Endodermal cell (in vitro differentiated cells): ENCODE measurements at regions not wholly inside any gene's neighbourhood (a gene's known extent, or its start where the extent isn't known, plus 50 kb on each side); places are given as distances from the start of the nearest gene placed in this dataset.

Experiments used
- DNase-seq: peaks from one replicate; pipeline ENCODE4 v3.0.0-alpha.2; 2017
- H3K27ac ChIP-seq: 2 replicates; pipeline ENCODE4 v1.5.1; 2013; ENCODE audit warnings: mild to moderate bottlenecking, low read depth, low read length, moderate library complexity
- H3K27me3 ChIP-seq: 2 replicates; pipeline ENCODE4 v1.6.1; 2013; ENCODE audit warnings: mild to moderate bottlenecking, low read length, moderate library complexity; ENCODE audit not compliant: insufficient read depth, control insufficient read depth, poor library complexity, severe bottlenecking
- H3K36me3 ChIP-seq: 2 replicates; pipeline ENCODE4 v1.7.0; 2013; ENCODE audit warnings: mild to moderate bottlenecking, low read length, moderate library complexity; ENCODE audit not compliant: control insufficient read depth, insufficient read depth
- H3K4me1 ChIP-seq: one replicate; pipeline ENCODE4 v1.7.0; 2013; ENCODE audit warnings: low read length; ENCODE audit not compliant: control insufficient read depth, insufficient read depth
- H3K4me3 ChIP-seq: 2 replicates; pipeline ENCODE4 v1.5.1; 2013; ENCODE audit warnings: mild to moderate bottlenecking, low read length, moderate library complexity
- H3K9ac ChIP-seq: 2 replicates; pipeline ENCODE4 v1.6.1; 2013; ENCODE audit warnings: mild to moderate bottlenecking, low read length, moderate library complexity; ENCODE audit not compliant: poor library complexity, severe bottlenecking; ENCODE audit errors: extremely low read depth
- H3K9me3 ChIP-seq: 2 replicates; pipeline ENCODE4 v1.6.1; 2013; ENCODE audit warnings: mild to moderate bottlenecking, low read length, moderate library complexity; ENCODE audit not compliant: control insufficient read depth
- H3K27ac Mint-ChIP-seq: 2 replicates; pipeline ENCODE4 v1.8.0; 2020; ENCODE audit warnings: mixed read lengths
- H3K27me3 Mint-ChIP-seq: 2 replicates; pipeline ENCODE4 v1.8.0; 2021; ENCODE audit warnings: mild to moderate bottlenecking, mixed read lengths; ENCODE audit not compliant: insufficient read depth
- H3K36me3 Mint-ChIP-seq: 2 replicates; pipeline ENCODE4 v1.8.0; 2020; ENCODE audit warnings: low read depth, mixed read lengths
- H3K4me1 Mint-ChIP-seq: 2 replicates; pipeline ENCODE4 v1.8.0; 2020; ENCODE audit warnings: mixed read lengths
- H3K4me3 Mint-ChIP-seq: 2 replicates; pipeline ENCODE4 v1.8.0; 2020; ENCODE audit warnings: mild to moderate bottlenecking, moderate library complexity, mixed read lengths
- H3K9me3 Mint-ChIP-seq: 2 replicates; pipeline ENCODE4 v1.8.0; 2020; ENCODE audit warnings: mild to moderate bottlenecking, mixed read lengths
- CTCF ChIP-seq: fragments of 200-600 bp; sonication (generic); conservative IDR thresholded peaks from 2 replicates; pipeline ENCODE4 v1.5.0; 2021; ENCODE audit warnings: antibody characterized with exemption, mild to moderate bottlenecking
- WGBS, 2 experiments: methylation state at CpG; one replicate each; pipeline versions ENCODE4 v1.1.5 to v1.1.7; 2013; ENCODE audit warnings: missing lambda C conversion rate in 2 of 2, mixed read lengths in 1 of 2; ENCODE audit not compliant: insufficient coverage in 1 of 2, insufficient read length in 1 of 2; 5-methylcytosine and 5-hydroxymethylcytosine counted together

GRCh38 chr16:54595621-54596020, 309.0 kb upstream of the IRX3 start:
- no peak overlapping the region for H3K27ac ChIP-seq
- TF ChIP-seq CTCF: no peak
- H3K27me3 Mint-ChIP-seq: peaks cover 72% of the 10 kb centered on the region
- no peak overlapping the region for H3K4me3 Mint-ChIP-seq
- H3K27ac Mint-ChIP-seq: no peak overlapping the region
- H3K4me1 Mint-ChIP-seq: peaks cover 32% of the 10 kb centered on the region
- peaks cover 36% of the 10 kb centered on the region for H3K27me3 ChIP-seq
- H3K36me3 Mint-ChIP-seq: no peaks in the 10 kb centered on the region
- peaks cover 7% of the 10 kb centered on the region for H3K9me3 ChIP-seq
- no peaks in the 10 kb centered on the region for H3K36me3 ChIP-seq
- no peak for DNase-seq
- H3K4me3 ChIP-seq: no peak overlapping the region
- H3K9me3 Mint-ChIP-seq: peaks cover 4% of the 10 kb centered on the region
- H3K4me1 ChIP-seq: peaks cover 16% of the 10 kb centered on the region
- WGBS, 2 experiments: 0 to 50% methylated on average over 1 to 2 of the region's 2 CpGs
- no peak overlapping the region for H3K9ac ChIP-seq

- Histone ChIP-seq H3K27ac (no peak overlapping the region), H3K36me3 (no peaks in the 10 kb centered on the region), H3K4me1 (peaks cover 21% of the 10 kb centered on the region), H3K4me3 (peak overlapping the region; percentile 19), H3K9ac (no peak overlapping the region), H3K27me3 (peaks cover 36% of the 10 kb centered on the region), H3K9me3 (peaks cover 7% of the 10 kb centered on the region)
- Mint-ChIP-seq H3K36me3 (no peaks in the 10 kb centered on the region), H3K9me3 (peaks cover 4% of the 10 kb centered on the region), H3K27me3 (peaks cover 72% of the 10 kb centered on the region), H3K4me1 (peaks cover 40% of the 10 kb centered on the region), H3K4me3 (peak overlapping the region; percentile 31), H3K27ac (no peak overlapping the region)
- no peak for TF ChIP-seq CTCF
- peak; percentile 56 for DNase-seq
- 43 to 68% methylated on average over 13 to 18 of the region's 26 CpGs for WGBS, 2 experiments
Measured at GRCh38 chr16:54594601-54595391, 308.2 kb upstream of the IRX3 start.

GRCh38 chr16:54591816-54592246, 305.2 kb upstream of the IRX3 start:
- Histone ChIP-seq H3K4me1 (peaks cover 21% of the 10 kb centered on the region), H3K9me3 (no peaks in the 10 kb centered on the region), H3K4me3 (peak overlapping the region; percentile 16), H3K9ac (no peak overlapping the region), H3K36me3 (no peaks in the 10 kb centered on the region), H3K27me3 (peaks cover 31% of the 10 kb centered on the region), H3K27ac (no peak overlapping the region)
- Mint-ChIP-seq H3K27me3 (peaks cover 74% of the 10 kb centered on the region), H3K4me1 (peaks cover 60% of the 10 kb centered on the region), H3K36me3 (no peaks in the 10 kb centered on the region), H3K4me3 (peak overlapping the region; percentile 17), H3K27ac (peak overlapping the region; percentile 42), H3K9me3 (no peaks in the 10 kb centered on the region)
- 14 to 18% methylated on average over 6 to 7 of the region's 7 CpGs for WGBS, 2 experiments
- DNase-seq: peak; percentile 65
- TF ChIP-seq CTCF: no peak
